Tibial nerve (tissue), 4 donors: ENCODE measurements at regions not wholly inside any gene's neighbourhood (a gene's known extent, or its start where the extent isn't known, plus 50 kb on each side); places are given as distances from the start of the nearest gene placed in this dataset.

Experiments
- DNase-seq, 2 donors: peaks; one replicate each; pipeline ENCODE4 v3.0.0-alpha.2; 2019; ENCODE audit warnings: low spot score in 2 of 2
- H3K27ac ChIP-seq, 4 donors: fragments of 200-600 bp; sonication (generic) in 3 of 4; one replicate each; pipeline ENCODE4 v1.5.1; 2017 to 2019; ENCODE audit warnings: mild to moderate bottlenecking in 1 of 4
- H3K27me3 ChIP-seq, 2 donors: fragments of 200-600 bp; sonication (generic) in 1 of 2; one replicate each; pipeline versions ENCODE4 v1.5.1 to v1.6.0; 2017 to 2019
- H3K36me3 ChIP-seq, 3 donors: fragments of 200-600 bp; sonication (generic); one replicate each; pipeline ENCODE4 v1.5.1; 2018 to 2019
- H3K4me1 ChIP-seq, 4 donors: fragments of 200-600 bp; sonication (generic) in 3 of 4; one replicate each; pipeline ENCODE4 v1.5.1; 2017 to 2019
- H3K4me3 ChIP-seq, 4 donors: fragments of 200-600 bp; sonication (generic) in 3 of 4; one replicate each; pipeline ENCODE4 v1.5.1; 2017 to 2019; ENCODE audit warnings: mild to moderate bottlenecking in 1 of 4, moderate library complexity in 1 of 4
- H3K9me3 ChIP-seq, 4 donors: fragments of 200-600 bp; sonication (generic) in 3 of 4; one replicate each; pipeline ENCODE4 v1.5.1; 2017 to 2019
- EP300 ChIP-seq, 2 donors: sonication (generic); formaldehyde crosslinking; IDR thresholded peaks; one replicate each; pipeline ENCODE4 v1.6.1; 2017; ENCODE audit warnings: antibody characterized with exemption in 2 of 2, mild to moderate bottlenecking in 1 of 2
- POLR2A ChIP-seq, 2 donors: fragments of 450-650 bp; IDR thresholded peaks; one replicate each; pipeline ENCODE4 v1.6.1; 2017; ENCODE audit warnings: antibody characterized with exemption in 2 of 2, mild to moderate bottlenecking in 2 of 2, moderate library complexity in 2 of 2
- WGBS, 2 donors: methylation state at CpG; one replicate each; pipeline ENCODE4 v1.1.5; 2018; 5-methylcytosine and 5-hydroxymethylcytosine counted together
- TF ChIP-seq, protein P1 (sequence below), 5 experiments: fragments of 200-600 bp in 3 of 5; fragments of 450-650 bp in 2 of 5; sonication (generic) in 3 of 5; IDR thresholded peaks; one replicate each; pipeline ENCODE4 v1.5.1; 2016 to 2019; ENCODE audit warnings: antibody characterized with exemption in 5 of 5, mild to moderate bottlenecking in 3 of 5, moderate library complexity in 2 of 5

DNA sequence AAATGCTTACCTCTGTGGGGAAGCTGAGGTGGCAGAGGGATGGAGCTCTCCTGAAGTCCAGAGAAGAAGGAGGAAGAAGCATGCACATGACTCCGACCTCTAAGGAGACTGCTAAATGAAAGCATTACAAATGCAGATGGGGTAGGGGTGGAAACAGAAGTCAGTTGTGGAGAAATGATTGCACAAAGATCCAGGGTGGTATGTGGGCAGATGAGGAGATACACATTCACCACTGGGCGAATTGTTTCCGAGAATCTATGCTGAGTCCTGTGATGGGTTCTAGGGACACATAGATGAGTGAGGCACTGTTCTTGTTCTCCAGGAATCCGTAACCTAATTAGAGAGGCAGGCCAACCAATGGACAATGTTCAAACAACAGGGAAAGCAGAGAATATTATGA, 188.9 kb upstream of the ZBED5 start:
- WGBS, 2 donors = 89 to 97% methylated on average over 4 of the region's 4 CpGs
- DNase-seq = no peak
- no peak for TF ChIP-seq POLR2A (IDR thresholded peaks at IDR 0.05)
- TF ChIP-seq EP300 (IDR thresholded peaks at IDR 0.05) = no peak
- TF ChIP-seq, protein P1, sequence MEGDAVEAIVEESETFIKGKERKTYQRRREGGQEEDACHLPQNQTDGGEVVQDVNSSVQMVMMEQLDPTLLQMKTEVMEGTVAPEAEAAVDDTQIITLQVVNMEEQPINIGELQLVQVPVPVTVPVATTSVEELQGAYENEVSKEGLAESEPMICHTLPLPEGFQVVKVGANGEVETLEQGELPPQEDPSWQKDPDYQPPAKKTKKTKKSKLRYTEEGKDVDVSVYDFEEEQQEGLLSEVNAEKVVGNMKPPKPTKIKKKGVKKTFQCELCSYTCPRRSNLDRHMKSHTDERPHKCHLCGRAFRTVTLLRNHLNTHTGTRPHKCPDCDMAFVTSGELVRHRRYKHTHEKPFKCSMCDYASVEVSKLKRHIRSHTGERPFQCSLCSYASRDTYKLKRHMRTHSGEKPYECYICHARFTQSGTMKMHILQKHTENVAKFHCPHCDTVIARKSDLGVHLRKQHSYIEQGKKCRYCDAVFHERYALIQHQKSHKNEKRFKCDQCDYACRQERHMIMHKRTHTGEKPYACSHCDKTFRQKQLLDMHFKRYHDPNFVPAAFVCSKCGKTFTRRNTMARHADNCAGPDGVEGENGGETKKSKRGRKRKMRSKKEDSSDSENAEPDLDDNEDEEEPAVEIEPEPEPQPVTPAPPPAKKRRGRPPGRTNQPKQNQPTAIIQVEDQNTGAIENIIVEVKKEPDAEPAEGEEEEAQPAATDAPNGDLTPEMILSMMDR (IDR thresholded peaks at IDR 0.05) = no peak
- Histone ChIP-seq H3K4me3 (no peak overlapping the region), H3K9me3 (peaks cover 0 to 5% (median 0%) of the 10 kb centered on the region in 4 donors), H3K36me3 (no peaks in the 10 kb centered on the region), H3K27me3 (no peaks in the 10 kb centered on the region), H3K4me1 (peaks cover 0 to 6% (median 0%) of the 10 kb centered on the region in 4 donors), H3K27ac (no peak overlapping the region)

DNA sequence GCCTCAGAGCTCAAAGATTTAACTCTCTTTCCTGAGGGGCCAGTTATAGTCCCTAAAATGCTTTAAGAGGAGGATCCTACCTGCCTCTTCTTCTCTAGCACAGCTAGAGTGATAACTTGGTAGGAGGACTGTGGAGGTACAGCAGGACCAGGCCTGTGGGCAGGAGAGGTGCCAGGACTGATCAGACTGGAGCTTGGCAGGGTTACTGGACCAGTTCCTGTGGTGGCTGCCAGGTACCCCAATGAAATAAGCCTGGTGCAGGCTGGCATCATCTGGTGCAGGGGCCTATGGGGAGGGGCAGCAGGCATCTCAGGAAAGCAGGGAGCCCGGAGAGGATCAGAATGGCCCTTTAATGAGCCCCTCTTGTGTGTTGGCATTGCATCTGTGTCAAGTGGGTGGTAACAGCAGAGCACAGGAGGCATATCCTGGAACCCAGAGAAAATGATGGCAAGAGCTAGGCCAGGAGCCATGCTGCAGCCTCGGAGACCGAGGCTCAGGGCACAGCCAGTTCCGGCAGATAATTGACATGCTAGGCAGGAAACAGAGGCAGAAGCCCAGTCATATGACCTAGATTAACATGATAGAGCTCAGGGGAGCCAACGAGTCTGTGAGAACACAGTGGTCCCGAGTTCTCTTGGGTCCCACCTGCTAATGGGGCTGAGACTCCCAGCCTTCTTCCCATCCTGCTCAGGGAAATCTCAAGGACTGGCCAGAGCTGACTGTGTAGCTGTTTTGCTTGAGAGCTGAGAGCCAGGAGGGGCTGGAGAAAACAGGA, 187.5 kb upstream of the ZBED5 start:
- no peaks in the 10 kb centered on the region for H3K36me3 ChIP-seq
- no peaks in the 10 kb centered on the region for H3K27me3 ChIP-seq
- WGBS, 2 donors = 73 to 85% methylated on average over 4 to 6 of the region's 6 CpGs
- H3K4me1 ChIP-seq = peaks cover 0 to 6% (median 0%) of the 10 kb centered on the region in 4 donors
- no peak overlapping the region for H3K4me3 ChIP-seq
- no peak for DNase-seq
- H3K9me3 ChIP-seq = peaks cover 0 to 5% (median 0%) of the 10 kb centered on the region in 4 donors
- no peak overlapping the region for H3K27ac ChIP-seq
- TF ChIP-seq, protein P1 (IDR thresholded peaks at IDR 0.05) = no peak
- no peak for TF ChIP-seq EP300 (IDR thresholded peaks at IDR 0.05)
- TF ChIP-seq POLR2A (IDR thresholded peaks at IDR 0.05) = no peak

DNA sequence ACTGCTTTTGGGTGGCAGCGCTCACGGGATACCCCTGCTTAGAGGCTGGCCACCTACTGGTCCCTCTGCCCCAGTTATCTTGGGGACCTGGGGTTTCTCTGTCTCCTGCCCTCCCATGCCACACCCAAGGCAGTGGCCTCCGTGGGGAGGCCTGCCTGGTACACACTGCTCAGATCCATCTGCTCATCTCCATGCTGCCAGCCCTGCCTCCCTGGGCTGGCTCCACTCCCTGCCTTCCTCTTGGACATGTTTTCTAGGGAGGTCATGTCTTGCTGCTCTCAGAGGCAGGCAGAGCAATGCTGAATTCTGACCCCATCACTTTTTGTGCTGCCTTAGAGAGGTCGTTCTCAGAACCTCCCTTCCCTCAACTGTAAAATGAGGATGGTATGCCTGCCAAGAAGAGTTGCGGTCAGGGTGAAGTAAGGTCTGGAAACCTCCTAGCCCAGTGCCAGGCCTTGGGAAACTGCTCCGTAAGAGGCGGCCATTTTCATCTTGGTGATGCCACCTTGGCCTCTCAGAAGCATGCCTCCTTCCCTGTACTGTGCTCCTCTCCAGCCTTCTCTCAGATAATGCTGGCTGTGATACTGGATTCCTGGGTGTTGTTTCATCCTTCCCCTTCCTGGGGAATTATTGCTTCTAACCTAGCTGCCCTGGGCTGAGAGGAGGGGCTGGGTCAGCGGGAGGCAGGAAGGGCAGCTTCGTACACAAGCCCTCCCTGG, 186.4 kb upstream of the ZBED5 start:
- Histone ChIP-seq H3K27me3 (no peaks in the 10 kb centered on the region), H3K4me3 (no peak overlapping the region), H3K36me3 (no peaks in the 10 kb centered on the region), H3K9me3 (no peaks in the 10 kb centered on the region), H3K4me1 (peaks cover 0 to 14% (median 0%) of the 10 kb centered on the region in 4 donors), H3K27ac (no peak overlapping the region)
- no peak for DNase-seq
- WGBS, 2 donors = 74 to 81% methylated on average over 9 of the region's 9 CpGs
- TF ChIP-seq POLR2A (IDR thresholded peaks at IDR 0.05) (no peak), EP300 (IDR thresholded peaks at IDR 0.05) (no peak)
- TF ChIP-seq, protein P1 (IDR thresholded peaks at IDR 0.05) = no peak

DNA sequence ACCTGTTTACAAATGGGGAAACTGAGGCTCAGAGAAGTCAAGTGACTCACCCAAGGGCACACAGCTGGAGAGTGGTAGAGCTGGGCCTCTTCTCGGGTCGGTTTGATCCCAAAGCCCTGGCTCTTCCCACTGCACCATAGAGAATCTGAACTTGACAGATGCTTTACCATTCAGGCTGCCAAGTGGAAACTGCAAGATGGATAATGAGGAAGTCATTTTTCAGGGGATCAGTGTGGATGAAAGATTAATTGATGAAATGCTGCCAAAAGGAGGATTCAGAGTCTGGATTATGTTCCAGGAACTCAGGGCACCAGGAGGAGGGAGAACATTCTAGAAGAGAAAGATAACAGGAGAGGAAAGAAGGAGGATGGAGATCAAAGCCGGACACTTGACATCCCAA, 185.9 kb upstream of the ZBED5 start:
- Histone ChIP-seq H3K27me3 (no peaks in the 10 kb centered on the region), H3K36me3 (no peaks in the 10 kb centered on the region), H3K9me3 (no peaks in the 10 kb centered on the region), H3K27ac (no peak overlapping the region), H3K4me3 (no peak overlapping the region), H3K4me1 (peaks cover 0 to 20% (median 0%) of the 10 kb centered on the region in 4 donors)
- DNase-seq = no peak
- TF ChIP-seq, protein P1 (IDR thresholded peaks at IDR 0.05) = no peak
- TF ChIP-seq EP300 (IDR thresholded peaks at IDR 0.05) (no peak), POLR2A (IDR thresholded peaks at IDR 0.05) (no peak)
- WGBS, 2 donors = 87% methylated on average over 3 of the region's 3 CpGs
